Uterus (tissue), 2 donors: ENCODE measurements at regions not wholly inside any gene's neighbourhood (a gene's known extent, or its start where the extent isn't known, plus 50 kb on each side); places are given as distances from the start of the nearest gene placed in this dataset.

Experiments
- POLR2A ChIP-seq, 2 donors: fragments of 450-650 bp; IDR thresholded peaks; one replicate each; pipeline ENCODE4 v1.6.1; 2016; ENCODE audit warnings: antibody characterized with exemption in 2 of 2, mild to moderate bottlenecking in 1 of 2, moderate library complexity in 1 of 2
- TF ChIP-seq, protein P1 (sequence below), 4 experiments: fragments of 200-600 bp in 2 of 4; fragments of 450-650 bp in 2 of 4; sonication (generic) in 2 of 4; IDR thresholded peaks; one replicate each; pipeline ENCODE4 v1.5.1; 2016 to 2019; ENCODE audit warnings: antibody characterized with exemption in 4 of 4, mild to moderate bottlenecking in 2 of 4, moderate library complexity in 1 of 4

DNA sequence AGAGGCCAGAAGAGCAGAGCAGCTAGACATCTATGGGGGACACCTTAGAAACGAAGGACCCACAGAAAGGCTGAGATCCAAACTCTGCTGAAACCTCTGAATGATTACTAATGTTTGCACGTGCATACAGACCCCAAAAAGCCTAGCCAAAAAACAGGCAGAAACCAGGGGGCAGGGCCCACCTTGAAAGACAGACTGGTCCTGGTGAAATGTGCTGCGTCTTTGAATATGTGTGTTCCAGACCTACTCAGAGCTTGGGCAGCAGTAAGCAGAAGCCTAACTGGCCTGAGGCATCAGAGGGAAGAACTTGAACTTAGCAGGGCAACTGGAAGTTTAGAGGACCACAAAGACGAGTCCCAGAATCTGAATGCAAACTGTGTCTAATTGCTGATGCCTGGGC lies 251.8 kb downstream of the TEX36 start:
- TF ChIP-seq, protein P1, sequence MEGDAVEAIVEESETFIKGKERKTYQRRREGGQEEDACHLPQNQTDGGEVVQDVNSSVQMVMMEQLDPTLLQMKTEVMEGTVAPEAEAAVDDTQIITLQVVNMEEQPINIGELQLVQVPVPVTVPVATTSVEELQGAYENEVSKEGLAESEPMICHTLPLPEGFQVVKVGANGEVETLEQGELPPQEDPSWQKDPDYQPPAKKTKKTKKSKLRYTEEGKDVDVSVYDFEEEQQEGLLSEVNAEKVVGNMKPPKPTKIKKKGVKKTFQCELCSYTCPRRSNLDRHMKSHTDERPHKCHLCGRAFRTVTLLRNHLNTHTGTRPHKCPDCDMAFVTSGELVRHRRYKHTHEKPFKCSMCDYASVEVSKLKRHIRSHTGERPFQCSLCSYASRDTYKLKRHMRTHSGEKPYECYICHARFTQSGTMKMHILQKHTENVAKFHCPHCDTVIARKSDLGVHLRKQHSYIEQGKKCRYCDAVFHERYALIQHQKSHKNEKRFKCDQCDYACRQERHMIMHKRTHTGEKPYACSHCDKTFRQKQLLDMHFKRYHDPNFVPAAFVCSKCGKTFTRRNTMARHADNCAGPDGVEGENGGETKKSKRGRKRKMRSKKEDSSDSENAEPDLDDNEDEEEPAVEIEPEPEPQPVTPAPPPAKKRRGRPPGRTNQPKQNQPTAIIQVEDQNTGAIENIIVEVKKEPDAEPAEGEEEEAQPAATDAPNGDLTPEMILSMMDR (IDR thresholded peaks at IDR 0.05) = no peak
- TF ChIP-seq POLR2A (IDR thresholded peaks at IDR 0.05) = no peak
